NT2/D1 (cell line): ENCODE measurements at regions not wholly inside any gene's neighbourhood (a gene's known extent, or its start where the extent isn't known, plus 50 kb on each side); places are given as distances from the start of the nearest gene placed in this dataset.

Experiments
- SUZ12 ChIP-seq: IDR thresholded peaks from 2 replicates; pipeline ENCODE4 v1.6.1; 2011; ENCODE audit not compliant: insufficient read length, insufficient read depth; ENCODE audit errors: extremely low read depth
- YY1 ChIP-seq: IDR thresholded peaks from 2 replicates; pipeline ENCODE4 v1.6.1; 2011; ENCODE audit not compliant: insufficient read length, insufficient read depth
- ZNF274 ChIP-seq: IDR thresholded peaks from 2 replicates; pipeline ENCODE4 v1.6.1; 2011; ENCODE audit warnings: mild to moderate bottlenecking, low read depth, low read length

- TF ChIP-seq YY1 (no peak), ZNF274 (no peak), SUZ12 (no peak)
These were observed 116.0 kb downstream of the ELAPOR2 start for GRCh38 chr7:86943447-86943846.
